Stomach (tissue), 4 donors: ENCODE measurements at regions not wholly inside any gene's neighbourhood (a gene's known extent, or its start where the extent isn't known, plus 50 kb on each side); places are given as distances from the start of the nearest gene placed in this dataset.

Experiments used
- EP300 ChIP-seq: sonication (generic); formaldehyde crosslinking; IDR thresholded peaks from one replicate; pipeline ENCODE4 v1.6.1; 2017; ENCODE audit warnings: antibody characterized with exemption
- TF ChIP-seq, protein P1 (sequence below), 7 experiments: fragments of 450-650 bp in 4 of 7; fragments of 200-600 bp in 3 of 7; sonication (generic) in 3 of 7; IDR thresholded peaks; one replicate each; pipeline ENCODE4 v1.5.1; 2016 to 2019; ENCODE audit warnings: antibody characterized with exemption in 7 of 7, control low read depth in 2 of 7, mild to moderate bottlenecking in 1 of 7

DNA sequence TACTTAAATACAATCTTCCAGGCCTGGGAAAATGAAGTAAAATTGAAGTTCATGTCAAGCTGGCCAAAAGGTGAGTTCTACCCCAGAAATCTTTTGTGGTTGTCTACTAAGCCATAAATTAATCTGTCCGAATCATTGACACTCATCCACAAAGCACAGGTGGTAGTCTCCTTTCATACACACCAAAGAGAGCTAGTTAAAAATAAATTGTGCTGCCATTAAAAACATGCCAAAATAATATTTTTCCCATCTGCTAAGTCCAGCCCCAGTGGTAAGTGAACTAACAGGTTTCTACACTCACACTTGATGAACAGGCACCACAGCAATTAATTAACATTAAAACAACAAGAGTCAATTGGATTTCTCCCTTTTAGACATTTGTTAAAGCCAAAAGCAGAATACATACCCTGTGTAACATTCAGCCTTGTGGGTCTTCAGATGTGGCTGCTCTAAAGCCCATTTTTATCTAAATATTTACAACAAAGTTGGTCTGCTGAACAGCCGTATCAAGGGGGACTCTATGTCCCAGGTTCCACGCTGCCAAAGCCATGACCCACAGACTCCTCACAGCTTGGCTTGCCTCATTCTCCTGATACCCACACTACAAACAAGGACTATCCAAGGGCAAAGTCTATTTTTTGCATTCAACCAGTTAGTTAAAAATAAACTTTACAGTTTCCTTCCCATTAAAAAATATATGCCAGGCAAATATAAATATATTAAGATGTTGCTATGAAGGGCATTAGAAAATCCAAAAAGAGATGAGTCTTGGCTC, 490.4 kb downstream of the BMP2 start:
- no peak for TF ChIP-seq EP300
- TF ChIP-seq, protein P1, sequence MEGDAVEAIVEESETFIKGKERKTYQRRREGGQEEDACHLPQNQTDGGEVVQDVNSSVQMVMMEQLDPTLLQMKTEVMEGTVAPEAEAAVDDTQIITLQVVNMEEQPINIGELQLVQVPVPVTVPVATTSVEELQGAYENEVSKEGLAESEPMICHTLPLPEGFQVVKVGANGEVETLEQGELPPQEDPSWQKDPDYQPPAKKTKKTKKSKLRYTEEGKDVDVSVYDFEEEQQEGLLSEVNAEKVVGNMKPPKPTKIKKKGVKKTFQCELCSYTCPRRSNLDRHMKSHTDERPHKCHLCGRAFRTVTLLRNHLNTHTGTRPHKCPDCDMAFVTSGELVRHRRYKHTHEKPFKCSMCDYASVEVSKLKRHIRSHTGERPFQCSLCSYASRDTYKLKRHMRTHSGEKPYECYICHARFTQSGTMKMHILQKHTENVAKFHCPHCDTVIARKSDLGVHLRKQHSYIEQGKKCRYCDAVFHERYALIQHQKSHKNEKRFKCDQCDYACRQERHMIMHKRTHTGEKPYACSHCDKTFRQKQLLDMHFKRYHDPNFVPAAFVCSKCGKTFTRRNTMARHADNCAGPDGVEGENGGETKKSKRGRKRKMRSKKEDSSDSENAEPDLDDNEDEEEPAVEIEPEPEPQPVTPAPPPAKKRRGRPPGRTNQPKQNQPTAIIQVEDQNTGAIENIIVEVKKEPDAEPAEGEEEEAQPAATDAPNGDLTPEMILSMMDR (IDR thresholded peaks at IDR 0.05), result no peak
